ENCODE measurements at regions not wholly inside any gene's neighbourhood (a gene's known extent, or its start where the extent isn't known, plus 50 kb on each side); places are given as distances from the start of the nearest gene placed in this dataset.

DNA sequence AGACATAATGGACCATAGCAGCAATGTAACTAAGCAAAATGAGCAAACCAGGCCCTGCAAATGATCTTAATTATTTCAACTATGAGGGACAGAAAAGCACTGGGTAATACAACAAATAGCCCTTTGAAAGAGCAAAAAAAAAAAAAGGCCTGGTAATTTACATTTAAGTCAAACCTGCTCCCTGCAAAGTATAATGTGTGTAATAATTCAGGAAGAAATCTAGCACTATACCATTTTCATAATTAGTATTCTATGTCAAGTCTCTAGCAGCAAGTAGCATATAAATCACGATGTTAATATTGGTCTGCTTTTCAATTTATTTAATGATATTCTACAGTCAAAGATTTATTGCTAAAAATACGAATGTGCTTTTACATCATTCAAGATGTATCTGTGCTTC is 489.6 kb downstream of the BMP2 start:
- intact Hi-C loops (cut with micrococcal nuclease) = no loop called here
- ATAC-seq = no peak
- H3K4me1 ChIP-seq (ENCODE audit: control insufficient read depth, insufficient read depth, low read length) = no peaks in the 10 kb centered on the region
- no peaks in the 10 kb centered on the region for H3K36me3 ChIP-seq (ENCODE audit: control insufficient read depth, insufficient read depth, low read length)
- H3K27me3 ChIP-seq (ENCODE audit: control insufficient read depth, insufficient read depth, low read length) = no peaks in the 10 kb centered on the region
- WGBS (ENCODE audit: insufficient coverage) = 72% methylated on average over 2 of the region's 2 CpGs
- no peaks in the 10 kb centered on the region for H3K27me3 Mint-ChIP-seq (ENCODE audit: low read depth in 2 of 2)
- no peak overlapping the region for H3K4me3 Mint-ChIP-seq
- peaks cover 0 to 8% of the 10 kb centered on the region in 2 donors for H3K9me3 Mint-ChIP-seq
- H3K27ac Mint-ChIP-seq = no peak overlapping the region
- no peaks in the 10 kb centered on the region for H3K9me3 ChIP-seq (ENCODE audit: control insufficient read depth, insufficient read depth, low read length)
- TF ChIP-seq, protein P1, sequence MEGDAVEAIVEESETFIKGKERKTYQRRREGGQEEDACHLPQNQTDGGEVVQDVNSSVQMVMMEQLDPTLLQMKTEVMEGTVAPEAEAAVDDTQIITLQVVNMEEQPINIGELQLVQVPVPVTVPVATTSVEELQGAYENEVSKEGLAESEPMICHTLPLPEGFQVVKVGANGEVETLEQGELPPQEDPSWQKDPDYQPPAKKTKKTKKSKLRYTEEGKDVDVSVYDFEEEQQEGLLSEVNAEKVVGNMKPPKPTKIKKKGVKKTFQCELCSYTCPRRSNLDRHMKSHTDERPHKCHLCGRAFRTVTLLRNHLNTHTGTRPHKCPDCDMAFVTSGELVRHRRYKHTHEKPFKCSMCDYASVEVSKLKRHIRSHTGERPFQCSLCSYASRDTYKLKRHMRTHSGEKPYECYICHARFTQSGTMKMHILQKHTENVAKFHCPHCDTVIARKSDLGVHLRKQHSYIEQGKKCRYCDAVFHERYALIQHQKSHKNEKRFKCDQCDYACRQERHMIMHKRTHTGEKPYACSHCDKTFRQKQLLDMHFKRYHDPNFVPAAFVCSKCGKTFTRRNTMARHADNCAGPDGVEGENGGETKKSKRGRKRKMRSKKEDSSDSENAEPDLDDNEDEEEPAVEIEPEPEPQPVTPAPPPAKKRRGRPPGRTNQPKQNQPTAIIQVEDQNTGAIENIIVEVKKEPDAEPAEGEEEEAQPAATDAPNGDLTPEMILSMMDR (IDR thresholded peaks at IDR 0.05) = no peak
- no peak overlapping the region for H3K4me3 ChIP-seq (ENCODE audit: low read length)
- no peak overlapping the region for H3K27ac ChIP-seq (ENCODE audit: low read length)
- no peak for DNase-seq
- H3K4me1 Mint-ChIP-seq = no peaks in the 10 kb centered on the region
- H3K36me3 Mint-ChIP-seq = peaks cover 3% of the 10 kb centered on the region

DNA sequence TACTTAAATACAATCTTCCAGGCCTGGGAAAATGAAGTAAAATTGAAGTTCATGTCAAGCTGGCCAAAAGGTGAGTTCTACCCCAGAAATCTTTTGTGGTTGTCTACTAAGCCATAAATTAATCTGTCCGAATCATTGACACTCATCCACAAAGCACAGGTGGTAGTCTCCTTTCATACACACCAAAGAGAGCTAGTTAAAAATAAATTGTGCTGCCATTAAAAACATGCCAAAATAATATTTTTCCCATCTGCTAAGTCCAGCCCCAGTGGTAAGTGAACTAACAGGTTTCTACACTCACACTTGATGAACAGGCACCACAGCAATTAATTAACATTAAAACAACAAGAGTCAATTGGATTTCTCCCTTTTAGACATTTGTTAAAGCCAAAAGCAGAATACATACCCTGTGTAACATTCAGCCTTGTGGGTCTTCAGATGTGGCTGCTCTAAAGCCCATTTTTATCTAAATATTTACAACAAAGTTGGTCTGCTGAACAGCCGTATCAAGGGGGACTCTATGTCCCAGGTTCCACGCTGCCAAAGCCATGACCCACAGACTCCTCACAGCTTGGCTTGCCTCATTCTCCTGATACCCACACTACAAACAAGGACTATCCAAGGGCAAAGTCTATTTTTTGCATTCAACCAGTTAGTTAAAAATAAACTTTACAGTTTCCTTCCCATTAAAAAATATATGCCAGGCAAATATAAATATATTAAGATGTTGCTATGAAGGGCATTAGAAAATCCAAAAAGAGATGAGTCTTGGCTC is 490.4 kb downstream of the BMP2 start:
- intact Hi-C loops (cut with micrococcal nuclease) = no loop called here
- DNase-seq = no peak
- no peak overlapping the region for H3K27ac ChIP-seq (ENCODE audit: low read length)
- no peaks in the 10 kb centered on the region for H3K36me3 ChIP-seq (ENCODE audit: control insufficient read depth, insufficient read depth, low read length)
- no peaks in the 10 kb centered on the region for H3K27me3 ChIP-seq (ENCODE audit: control insufficient read depth, insufficient read depth, low read length)
- no peaks in the 10 kb centered on the region for H3K4me1 Mint-ChIP-seq
- WGBS (ENCODE audit: insufficient coverage) = 84% methylated on average over 3 of the region's 3 CpGs
- no peak overlapping the region for H3K4me3 Mint-ChIP-seq
- no peaks in the 10 kb centered on the region for H3K27me3 Mint-ChIP-seq (ENCODE audit: low read depth in 2 of 2)
- no peak overlapping the region for H3K27ac Mint-ChIP-seq
- TF ChIP-seq, protein P1 (IDR thresholded peaks at IDR 0.05) = no peak
- peaks cover 0 to 7% of the 10 kb centered on the region in 2 donors for H3K9me3 Mint-ChIP-seq
- no peaks in the 10 kb centered on the region for H3K4me1 ChIP-seq (ENCODE audit: control insufficient read depth, insufficient read depth, low read length)
- no peak for ATAC-seq
- no peaks in the 10 kb centered on the region for H3K9me3 ChIP-seq (ENCODE audit: control insufficient read depth, insufficient read depth, low read length)
- no peaks in the 10 kb centered on the region for H3K36me3 Mint-ChIP-seq
- H3K4me3 ChIP-seq (ENCODE audit: low read length) = no peak overlapping the region

DNA sequence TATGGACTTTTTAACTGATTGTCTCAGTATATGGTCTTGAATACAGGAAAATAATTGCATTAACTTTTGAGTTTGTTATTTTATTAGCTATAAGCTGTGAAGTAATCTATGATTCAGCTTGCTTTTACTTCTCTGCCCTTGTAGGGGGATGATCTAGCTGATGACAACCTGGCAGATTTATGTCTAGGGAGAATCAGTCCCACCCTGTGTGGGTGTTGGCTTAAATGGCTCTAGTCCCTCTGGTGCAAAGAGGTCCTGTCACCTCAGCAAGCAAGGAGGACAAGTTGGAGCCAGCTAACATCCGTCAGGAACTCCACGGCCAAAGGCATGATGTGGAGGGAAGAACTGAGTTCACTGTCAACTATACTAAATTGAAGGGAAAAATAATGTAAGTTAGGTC is 495.3 kb downstream of the BMP2 start:
- Mint-ChIP-seq H3K27me3 (ENCODE audit: low read depth in 2 of 2) (no peaks in the 10 kb centered on the region), H3K36me3 (no peaks in the 10 kb centered on the region), H3K4me1 (no peaks in the 10 kb centered on the region), H3K9me3 (peaks cover 0 to 4% of the 10 kb centered on the region in 2 donors), H3K4me3 (no peak overlapping the region), H3K27ac (no peak overlapping the region)
- no peak overlapping the region for H3K4me3 ChIP-seq (ENCODE audit: low read length)
- H3K4me1 ChIP-seq (ENCODE audit: control insufficient read depth, insufficient read depth, low read length) = no peaks in the 10 kb centered on the region
- no peaks in the 10 kb centered on the region for H3K36me3 ChIP-seq (ENCODE audit: control insufficient read depth, insufficient read depth, low read length)
- TF ChIP-seq, protein P1 (IDR thresholded peaks at IDR 0.05) = no peak
- no peaks in the 10 kb centered on the region for H3K27me3 ChIP-seq (ENCODE audit: control insufficient read depth, insufficient read depth, low read length)
- intact Hi-C loops (cut with micrococcal nuclease) = no loop called here
- WGBS (ENCODE audit: insufficient coverage) = 88% methylated on average over 2 of the region's 2 CpGs
- no peak overlapping the region for H3K27ac ChIP-seq (ENCODE audit: low read length)
- DNase-seq (no peak), ATAC-seq (no peak)
- H3K9me3 ChIP-seq (ENCODE audit: control insufficient read depth, insufficient read depth, low read length) = no peaks in the 10 kb centered on the region

DNA sequence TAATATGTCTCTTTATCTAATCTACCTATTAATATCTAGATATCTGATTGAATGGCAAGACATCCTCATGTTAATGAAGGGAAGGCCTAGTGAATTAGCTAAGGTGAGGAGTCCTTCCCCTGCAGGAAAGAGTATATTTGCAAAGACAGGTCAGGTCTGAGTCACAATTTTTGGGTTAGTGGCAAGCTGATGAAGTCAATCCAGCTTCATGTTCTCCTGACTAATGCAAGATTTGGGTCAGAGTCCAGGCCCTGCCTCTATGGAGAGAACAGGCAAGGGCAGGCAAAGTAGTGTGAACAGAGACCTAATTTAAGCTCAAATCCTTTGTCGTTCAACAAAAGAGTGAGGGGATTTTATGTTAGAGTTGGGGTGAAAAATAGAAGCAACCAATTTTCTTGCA is 496.7 kb downstream of the BMP2 start:
- intact Hi-C loops (cut with micrococcal nuclease) = no loop called here
- TF ChIP-seq, protein P1 (IDR thresholded peaks at IDR 0.05) = no peak

More for the DNA sequence above, 496.7 kb downstream of the BMP2 start:
- Histone ChIP-seq H3K27me3 (ENCODE audit: control insufficient read depth, insufficient read depth, low read length) (no peaks in the 10 kb centered on the region), H3K4me3 (ENCODE audit: low read length) (no peak overlapping the region), H3K9me3 (ENCODE audit: control insufficient read depth, insufficient read depth, low read length) (no peaks in the 10 kb centered on the region), H3K36me3 (ENCODE audit: control insufficient read depth, insufficient read depth, low read length) (no peaks in the 10 kb centered on the region), H3K27ac (ENCODE audit: low read length) (no peak overlapping the region), H3K4me1 (ENCODE audit: control insufficient read depth, insufficient read depth, low read length) (no peaks in the 10 kb centered on the region)
- Mint-ChIP-seq H3K4me3 (no peak overlapping the region), H3K36me3 (no peaks in the 10 kb centered on the region), H3K4me1 (no peaks in the 10 kb centered on the region), H3K27ac (no peak overlapping the region), H3K27me3 (ENCODE audit: low read depth in 2 of 2) (no peaks in the 10 kb centered on the region), H3K9me3 (peaks cover 0 to 4% of the 10 kb centered on the region in 2 donors)
- ATAC-seq = no peak
- 77% methylated on average over 1 of the region's 1 CpG for WGBS (ENCODE audit: insufficient coverage)
- DNase-seq = no peak

Data from natural killer cell (primary cell).